CD1c-positive myeloid dendritic cell (primary cell): ENCODE measurements at regions not wholly inside any gene's neighbourhood (a gene's known extent, or its start where the extent isn't known, plus 50 kb on each side); places are given as distances from the start of the nearest gene placed in this dataset.
A peak's percentile ranks its signal among the peaks of the same experiment; 100 is the strongest.

Source experiments
- DNase-seq: peaks from one replicate; pipeline ENCODE4 v3.0.0-alpha.2; 2016; ENCODE audit errors: extremely low spot score

DNA sequence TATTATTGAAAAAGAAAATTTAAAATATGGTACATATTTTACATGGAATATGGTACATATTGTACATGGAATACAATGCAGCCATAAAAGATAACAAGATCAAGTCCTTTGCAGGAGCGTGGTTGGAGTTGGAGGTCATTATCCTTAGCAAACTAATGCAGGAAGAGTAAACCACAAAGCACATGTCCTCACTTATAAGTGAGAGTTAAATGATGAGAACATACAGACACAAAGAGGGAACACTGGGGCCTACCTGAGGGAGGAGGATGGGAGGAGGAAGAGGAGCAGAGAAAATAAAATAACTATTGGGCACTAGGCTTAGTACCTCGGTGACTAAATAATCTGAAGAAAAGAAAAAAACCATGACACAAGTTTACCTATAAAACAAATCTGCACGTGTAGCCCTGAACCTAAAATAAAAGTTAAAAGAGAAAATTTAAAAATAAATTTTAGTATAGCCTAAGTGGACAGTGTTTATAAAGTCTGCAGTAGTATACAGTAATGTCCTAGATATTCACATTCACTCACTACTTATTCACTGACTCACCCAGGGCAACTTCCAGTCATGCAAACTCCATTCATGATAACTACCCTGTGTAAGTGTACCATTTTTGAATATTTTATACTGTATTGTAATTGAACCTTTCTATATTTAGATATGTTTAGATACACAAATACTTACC, 204.4 kb downstream of the FAM76B start:
- no peak for DNase-seq

DNA sequence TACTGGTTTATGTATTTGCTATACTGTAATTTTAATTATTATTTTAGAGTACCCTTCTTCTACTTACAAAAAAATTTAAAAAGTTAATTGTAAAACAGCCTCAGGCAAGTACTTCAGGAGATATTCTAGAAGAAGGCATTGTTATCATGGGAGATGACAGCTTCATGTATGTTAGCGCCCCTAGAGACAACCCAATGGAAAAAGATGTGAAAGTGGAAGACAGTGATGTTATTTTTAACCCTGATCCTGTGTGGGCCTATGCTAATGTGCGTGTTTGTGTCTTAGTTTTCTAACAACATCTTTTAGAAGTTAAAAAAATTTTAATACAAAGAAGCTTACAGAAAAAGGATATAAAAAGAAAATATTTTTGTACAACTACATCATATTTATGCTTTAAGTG, 205.0 kb downstream of the FAM76B start:
- no peak for DNase-seq

DNA sequence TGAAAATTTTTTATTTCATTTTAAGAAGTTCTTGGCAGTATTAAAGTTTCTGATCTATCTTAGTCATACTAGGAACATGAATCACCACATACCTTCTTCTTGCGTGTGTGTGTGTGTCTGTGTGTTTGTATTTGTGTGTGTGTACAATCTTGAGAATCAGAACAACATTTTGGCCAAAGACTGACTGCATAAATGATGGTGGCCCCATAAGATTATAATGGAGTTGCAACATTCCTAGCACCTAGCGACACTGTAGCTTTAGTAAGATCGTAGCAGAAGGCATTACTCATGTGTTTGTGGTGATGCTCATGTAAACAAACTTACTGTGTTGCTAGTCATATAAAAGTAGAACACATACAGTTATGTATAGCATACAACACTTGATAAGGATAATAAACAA, 205.4 kb downstream of the FAM76B start:
- no peak for DNase-seq

DNA sequence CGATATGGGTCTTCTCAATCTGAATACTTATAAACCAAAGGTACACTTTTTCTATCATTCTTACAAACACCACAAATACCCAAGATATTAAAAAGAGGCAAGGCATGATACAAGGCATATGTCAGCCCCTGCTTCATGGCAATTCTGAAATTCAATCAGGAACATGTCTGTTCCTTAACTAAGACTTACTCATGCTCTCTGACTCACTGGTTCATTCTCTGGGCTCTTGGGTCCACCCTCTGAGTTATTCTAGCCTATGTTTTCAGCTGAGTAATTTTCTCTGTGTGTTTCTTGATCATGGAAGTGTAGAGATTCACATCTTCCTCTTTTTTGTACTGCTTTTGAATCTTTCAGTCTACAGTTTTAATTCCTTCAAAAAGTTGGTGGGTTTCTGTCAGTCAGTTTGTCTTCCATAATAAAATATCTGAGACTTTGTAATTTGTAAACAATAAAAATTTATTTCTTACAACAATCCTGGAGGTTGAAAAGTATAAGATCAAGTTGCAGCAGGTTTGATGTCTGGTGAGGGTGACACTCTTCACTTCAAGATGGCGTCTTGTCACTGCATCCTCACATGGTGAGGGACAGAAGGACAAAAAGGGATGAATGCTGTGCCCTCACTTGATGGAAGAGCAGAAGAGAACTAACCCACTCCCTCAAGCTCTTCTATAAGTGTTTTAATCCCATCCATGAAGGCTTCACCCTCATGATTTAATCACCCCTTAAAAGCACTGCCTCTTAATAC, 211.7 kb downstream of the FAM76B start:
- peak; percentile 54 for DNase-seq

DNA sequence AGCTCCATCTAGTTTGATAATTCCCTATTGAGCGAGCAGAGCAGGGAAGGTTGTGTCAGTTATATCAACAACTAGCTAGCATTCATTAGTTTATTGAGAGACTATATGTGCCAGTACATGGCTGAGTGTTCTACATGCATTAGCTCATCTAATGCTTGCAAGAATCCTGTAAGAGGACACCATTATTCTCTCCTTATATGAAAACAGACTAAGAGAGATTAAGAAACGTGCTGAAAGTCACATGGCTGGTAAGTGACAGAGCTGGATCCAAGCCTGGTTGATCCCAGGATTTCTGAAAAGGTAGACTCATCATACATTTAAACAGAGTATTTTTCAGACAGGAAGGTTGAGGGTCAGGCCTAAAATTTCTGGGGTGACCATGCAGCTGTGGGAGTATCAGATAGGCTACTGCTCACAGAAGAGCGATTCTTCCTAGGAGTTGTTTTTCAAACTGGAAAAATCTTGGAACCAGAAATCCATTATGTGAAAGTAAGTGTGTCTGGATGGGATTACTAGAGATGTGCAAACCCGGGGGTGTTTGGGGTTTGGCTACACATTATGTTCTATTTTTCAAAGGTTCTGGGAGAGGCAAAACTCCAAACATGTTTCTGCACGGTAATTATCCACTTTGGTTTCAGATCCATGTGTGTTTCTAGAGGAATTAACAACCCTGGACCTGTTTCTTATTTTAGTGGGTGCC, 213.3 kb downstream of the FAM76B start:
- DNase-seq: no peak

DNA sequence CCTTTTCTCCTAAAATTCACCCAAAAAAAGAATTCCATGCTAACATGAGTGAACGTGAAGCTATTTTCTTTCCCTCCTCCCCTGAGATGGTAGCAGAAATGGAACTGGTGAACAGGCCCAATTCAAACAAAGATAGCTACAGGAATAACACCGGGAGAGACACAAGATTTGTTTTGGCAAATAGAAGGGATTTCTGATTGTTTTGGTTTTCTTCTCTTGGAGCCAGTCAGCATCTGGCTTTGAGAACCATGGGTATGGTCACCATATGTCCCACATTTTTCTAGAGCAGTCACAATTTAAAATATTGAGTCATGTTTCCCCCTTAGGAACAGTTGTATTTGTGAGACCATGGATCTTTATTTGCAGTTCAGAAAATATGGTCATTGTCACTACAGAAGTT, 214.1 kb downstream of the FAM76B start:
- no peak for DNase-seq

DNA sequence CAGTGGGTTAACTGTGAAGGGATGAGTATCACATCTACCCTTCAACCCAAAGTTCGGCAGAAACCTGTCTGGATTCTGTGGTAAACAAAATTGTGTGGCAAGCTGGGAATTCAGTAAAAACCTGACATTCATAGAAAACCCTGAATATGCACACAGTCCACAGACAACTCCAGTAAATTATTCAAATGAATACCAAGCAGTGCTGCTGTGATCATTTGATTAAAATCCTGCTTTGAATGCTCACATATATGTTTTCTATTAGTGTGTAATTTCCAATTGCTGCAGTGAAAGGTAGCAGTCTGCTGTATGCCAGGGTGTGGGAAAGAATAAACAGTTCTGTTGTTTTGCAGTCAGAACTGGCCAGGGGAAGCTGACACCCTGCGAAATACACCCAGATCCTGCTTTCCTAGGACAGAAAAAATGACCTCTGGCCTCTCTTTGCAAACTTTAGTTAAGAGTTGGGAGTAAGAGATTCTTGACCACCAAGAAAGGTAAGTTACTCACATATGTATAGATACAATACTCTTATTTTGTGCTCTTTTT, 217.8 kb downstream of the FAM76B start:
- no peak for DNase-seq

DNA sequence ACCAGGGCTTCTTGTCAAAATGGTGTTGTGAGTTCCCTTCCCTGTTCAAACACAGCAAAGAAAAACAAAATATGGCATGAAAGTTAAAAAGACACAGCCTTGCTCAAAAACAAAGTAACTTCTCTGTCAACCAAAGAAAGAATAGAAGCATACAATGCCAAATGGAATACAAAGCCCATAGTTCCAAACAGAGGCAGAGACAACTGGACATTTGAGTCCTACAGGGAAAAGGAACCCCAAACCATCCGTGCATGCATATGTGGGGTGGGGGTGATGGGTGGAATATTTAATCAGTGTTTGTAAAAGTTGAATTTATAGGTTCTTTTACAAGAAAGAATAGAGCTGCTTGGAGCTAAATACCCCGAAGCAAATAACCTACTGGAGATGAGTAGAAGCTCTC, 218.7 kb downstream of the FAM76B start:
- no peak for DNase-seq

DNA sequence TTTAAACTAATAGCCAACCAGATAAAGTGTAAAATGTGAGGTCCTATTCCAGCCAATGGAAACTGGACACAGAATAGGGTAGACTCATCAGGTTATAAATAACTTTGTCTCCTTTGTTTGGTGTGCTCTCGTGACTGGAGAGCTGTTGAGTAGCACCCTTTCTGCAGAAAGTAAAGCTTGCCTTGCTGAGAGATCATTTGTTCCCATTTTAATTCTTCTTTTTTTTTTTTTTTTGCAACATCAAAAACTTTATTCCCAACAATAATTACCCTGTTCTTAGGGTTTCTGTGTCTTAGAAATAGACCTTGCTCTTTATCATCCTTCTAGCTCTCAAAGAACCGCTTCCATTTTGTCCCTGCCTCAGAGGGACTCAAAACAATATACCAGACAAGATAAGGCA, 220.4 kb downstream of the FAM76B start:
- DNase-seq: no peak

DNA sequence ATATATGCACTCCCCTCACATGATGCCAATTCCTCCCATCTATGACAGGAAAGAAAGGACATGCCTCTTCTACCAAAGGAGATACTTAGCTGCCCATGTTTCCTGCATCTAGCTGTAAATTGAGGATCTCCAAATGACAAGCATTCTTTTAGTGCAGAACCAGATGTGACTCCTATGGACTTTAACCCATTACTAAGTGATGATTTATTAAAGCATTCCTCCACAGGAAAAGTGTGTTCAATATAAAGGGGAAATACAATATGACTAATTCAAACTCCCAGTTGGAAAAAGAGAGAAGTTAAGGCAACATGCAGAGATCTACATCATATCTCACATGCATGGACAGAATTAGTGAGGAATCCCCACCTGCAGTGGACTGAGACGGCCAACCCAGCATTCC, 221.3 kb downstream of the FAM76B start:
- no peak for DNase-seq

DNA sequence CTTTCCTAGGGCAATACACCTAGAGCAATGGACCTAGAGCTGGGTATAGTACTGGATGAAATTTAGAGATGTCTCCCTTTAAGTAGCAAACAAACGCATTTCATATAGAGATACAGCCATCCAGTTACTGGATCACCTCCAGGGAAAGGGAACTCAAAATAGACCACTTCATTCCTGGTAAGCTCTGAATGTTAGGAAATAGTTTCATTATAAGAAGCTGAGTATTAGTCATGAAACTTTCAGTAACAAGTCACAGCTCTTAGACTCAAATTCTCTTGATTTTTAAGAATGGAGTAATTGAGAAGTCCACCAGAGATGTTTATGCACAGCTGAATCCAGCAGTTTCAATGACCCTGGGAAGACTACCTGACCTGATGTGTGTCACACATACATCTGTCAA, 221.9 kb downstream of the FAM76B start:
- DNase-seq: no peak

DNA sequence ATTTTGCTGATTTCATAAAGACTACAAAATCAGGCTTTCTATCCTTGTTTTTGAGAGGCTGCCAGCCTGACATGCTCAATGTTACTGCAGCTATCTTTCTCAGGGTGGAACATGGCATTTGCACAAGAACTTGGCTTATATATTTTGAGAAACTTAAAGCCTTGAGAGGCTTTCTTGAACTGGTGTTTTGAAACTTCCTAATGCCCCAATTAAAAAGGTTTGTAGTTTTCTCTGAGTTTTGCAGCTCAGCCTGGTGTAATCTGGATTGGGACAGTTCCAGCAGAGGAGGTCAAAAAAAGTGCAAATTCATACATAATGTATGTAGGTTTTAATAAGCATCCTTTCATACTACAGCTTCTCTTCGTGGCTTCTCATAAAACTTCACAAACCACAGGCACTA, 223.4 kb downstream of the FAM76B start:
- no peak for DNase-seq

DNA sequence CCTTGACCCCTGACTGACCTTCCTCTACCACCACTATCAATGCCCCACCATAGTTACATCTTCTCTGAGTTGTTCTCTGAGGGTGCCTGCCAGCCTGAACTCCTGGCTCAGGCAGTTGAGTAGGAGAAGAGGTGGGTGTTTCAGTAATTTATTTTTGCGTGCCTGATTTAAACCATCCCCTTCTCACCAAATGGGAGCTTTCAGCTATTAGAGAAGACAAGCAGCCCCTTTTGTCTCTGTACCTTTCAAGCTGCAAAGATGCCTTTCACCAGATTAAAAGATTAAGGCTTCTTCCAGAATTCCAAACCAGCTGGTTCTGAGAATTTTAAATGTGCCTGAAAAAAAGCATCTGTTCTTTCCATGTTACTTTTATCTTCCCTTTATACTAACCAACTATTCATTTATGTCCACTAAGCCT, 223.8 kb downstream of the FAM76B start:
- no peak for DNase-seq

DNA sequence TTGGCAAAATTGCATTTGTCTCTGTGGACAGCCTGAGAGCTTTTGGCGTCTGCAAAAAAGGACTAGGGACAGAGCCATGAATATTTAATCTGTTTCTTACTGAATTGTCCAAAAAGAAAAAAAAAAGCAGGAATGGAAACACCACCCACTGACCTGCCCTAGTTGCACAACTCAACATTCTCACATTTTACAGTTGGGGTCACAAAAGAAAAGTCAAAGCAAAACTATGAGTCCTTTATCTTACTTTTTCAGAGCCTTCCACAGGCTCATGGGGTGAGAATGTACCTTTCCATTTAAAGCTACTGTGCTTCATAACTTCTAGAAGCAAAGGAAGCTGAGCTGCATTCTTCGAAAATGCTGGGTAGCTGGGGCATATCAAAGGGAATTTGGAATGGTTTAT, 225.7 kb downstream of the FAM76B start:
- no peak for DNase-seq

DNA sequence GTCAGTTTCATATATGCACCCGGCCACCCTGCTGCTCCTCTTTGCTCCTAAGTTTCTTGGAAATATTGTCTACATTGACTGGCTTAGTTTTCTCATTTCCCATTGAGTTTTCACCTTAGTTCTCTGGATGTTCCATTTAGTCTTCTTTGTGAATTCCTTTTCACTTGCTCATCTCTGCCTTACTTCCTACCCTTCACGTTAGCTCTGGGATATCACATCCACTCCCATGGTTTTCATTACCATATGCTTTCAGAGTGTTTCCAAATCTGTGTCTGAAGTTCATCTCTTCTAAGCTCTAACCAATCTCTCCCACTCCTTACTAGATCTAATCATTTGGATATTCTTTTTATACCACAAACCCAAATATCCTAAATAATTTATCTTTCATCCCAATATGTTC, 226.4 kb downstream of the FAM76B start:
- no peak for DNase-seq

DNA sequence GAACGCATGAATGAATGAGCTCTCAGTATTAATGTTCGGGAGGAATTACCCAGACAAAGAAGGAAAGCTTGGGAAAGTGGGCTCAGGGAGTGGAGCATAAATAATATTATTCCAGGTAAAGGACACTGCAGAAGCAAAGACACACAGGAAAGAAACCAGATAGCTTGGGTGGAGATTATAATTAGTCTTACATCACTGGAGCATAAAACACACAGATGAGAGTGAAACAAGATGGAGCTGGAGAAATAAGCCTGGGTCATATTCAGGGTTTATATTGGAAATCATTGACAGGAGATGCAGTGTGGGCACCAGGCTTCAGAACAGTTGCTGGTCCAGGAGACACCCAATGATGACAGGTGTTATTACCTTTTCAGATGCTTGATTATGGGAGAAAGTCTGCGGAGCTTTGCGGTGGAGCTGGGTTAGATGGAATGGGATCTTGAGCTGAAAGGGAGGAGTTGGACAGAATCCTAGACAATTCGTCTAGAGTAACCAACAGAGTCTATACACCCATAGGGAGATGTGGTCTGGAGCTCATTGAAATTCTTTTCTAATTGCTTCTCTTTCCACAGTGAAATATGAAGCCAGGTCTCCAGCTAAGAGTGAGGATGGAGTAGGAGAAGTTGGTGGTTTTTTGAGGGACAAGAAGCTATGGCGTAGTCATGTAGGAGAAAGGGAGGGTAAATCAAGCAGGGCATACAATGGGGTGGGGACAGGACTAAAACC, 227.2 kb downstream of the FAM76B start:
- no peak for DNase-seq

DNA sequence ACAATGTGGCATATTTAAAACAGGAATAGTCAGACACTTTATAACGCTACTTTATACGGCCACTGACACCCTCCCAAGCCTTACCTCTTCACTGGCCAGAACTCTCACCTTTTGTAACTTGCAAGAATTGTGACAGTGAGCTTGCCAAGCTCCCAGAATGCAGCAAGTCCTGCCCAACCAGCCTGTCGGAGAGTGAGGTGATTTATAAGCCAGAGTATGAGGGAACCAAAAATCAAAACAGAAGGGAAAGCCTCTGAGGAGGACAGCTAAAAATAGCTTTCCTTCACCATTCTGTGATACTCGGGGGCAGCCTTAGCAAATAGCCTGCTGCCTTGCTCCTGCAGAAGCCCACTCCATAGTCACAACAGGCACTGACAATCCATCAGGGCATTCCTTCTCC, 229.7 kb downstream of the FAM76B start:
- no peak for DNase-seq

DNA sequence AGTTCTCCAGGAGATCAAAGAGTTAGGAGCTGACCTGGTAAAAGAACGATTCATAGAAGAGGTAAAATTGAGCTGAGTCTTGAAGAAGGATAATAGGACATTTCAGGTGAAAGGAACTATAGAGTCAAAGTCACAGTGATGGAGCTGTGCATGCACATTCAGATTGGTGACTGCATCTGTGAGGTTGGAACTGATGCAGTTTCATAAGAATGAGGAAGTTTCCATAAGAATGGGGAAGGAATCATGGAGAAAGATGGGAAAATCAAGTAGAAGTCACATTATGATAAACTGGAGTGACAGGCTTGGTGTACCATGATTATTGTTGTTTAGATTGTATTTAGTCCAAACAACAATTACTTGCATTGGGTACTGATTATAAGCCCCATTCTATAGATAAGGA, 232.2 kb downstream of the FAM76B start:
- DNase-seq: no peak

DNA sequence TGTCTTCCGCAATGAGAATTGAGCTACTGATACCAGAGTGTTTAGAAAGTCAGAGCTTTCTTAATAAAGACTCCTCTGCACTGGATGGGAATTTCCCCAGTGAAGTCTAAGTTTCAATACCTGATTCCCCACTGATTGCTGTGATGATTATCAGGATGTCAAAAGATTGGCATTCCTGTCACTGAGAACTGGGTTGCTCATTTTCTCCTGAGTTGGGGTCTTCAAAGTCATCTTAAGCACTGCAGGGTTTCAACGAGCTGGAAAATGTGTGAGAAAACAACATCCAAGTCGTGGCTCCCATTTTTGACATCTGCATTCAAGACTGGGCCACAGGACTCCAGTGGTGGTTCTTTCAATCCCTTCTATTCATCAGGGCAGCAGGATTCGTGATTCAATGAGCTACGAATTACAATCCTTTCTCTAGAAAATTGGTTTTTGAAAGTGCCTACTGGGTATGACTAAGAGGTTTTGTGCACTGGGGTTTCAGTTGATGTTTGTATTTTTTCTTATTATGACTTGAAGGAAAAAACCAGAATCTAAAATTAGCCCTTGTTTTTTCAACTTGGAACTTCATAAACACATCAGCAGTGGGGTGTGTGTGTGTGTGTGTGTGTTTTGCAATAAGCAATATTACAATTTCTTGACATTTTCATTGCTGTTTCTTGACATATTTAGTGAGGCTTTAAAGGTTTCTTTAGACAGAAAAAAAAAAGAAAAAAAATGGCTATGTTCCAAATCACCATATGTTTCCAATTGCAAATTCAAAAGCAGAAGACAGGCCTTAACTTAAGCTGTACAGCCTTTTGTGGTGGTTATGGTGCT, 233.0 kb downstream of the FAM76B start:
- peak; percentile 3 for DNase-seq

DNA sequence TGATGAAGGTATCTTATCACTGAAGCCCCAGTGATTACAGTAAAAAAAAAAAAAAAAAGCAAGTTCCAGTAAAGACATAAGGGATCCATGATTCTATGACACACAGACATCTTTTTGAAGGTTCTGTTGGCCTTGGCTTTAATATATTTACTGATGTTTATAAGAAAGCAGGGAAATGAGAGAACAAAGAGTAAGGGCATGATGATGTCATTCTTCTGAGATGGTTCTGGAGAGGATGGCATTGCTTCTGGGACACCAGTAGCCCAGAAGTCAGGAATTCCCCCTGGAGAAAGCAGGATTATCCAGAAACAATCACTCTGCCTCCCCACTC, 233.6 kb downstream of the FAM76B start:
- DNase-seq: no peak

DNA sequence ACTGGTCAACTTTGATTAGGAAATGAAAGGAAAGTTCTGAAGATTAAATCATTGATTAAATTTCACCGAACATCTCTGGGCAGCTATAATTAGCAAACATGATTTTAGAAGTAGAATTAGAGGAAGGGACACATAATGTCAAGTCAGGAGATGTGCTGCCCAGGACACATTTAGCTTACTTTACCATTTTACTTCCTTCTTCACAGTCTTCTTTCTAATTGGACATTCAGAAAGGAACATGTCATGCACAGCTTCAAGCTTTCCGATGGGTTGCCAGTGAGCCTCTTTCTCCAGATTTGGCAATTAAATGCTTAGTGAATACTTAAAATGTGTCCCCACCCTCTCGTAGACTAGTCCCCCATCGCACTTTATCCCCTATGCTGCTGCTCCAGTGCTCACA, 234.7 kb downstream of the FAM76B start:
- DNase-seq: no peak
